ENCODE measurements at regions not wholly inside any gene's neighbourhood (a gene's known extent, or its start where the extent isn't known, plus 50 kb on each side); places are given as distances from the start of the nearest gene placed in this dataset.

DNA sequence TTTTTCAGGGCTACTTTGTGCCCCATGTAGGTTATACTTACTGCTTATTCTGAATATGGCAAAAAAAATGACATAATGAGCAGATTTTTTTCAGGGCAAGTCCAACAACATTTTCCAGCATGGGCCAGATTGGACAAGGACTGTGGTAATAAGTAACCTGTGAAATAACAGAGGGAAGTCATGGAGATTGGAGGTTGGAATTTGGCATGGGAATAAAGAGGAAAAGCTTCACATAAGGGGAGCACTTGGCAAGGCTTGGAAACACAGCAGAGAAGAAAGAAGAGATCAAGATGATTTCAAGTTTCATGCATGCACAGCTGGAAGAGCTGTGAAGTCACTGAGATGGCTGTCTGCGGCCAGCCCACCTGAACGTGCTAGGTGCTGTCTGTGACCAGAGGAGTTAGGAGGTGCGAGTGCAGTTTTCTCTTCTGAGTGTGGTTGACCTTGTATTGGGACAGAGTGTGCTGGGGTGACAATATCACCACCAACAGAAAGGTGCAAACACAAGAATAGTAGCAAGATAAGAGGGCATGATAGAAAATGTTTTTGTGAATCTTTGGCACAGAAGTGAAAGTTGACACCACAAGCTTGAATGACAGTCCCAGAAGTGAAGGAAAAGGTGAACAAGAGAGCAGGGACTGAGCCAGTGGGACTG is 71.1 kb upstream of the DSC1 start:
- no peaks in the 10 kb centered on the region for H3K36me3 ChIP-seq (ENCODE audit: low read depth, low read length)
- no TSS peak for BruUV-seq (replicated peaks)
- no peaks in the 10 kb centered on the region for H3F3A ChIP-seq (ENCODE audit: low read length, unreplicated experiment)
- no peak overlapping the region for H2AFZ ChIP-seq (ENCODE audit: low read length)
- no peak overlapping the region for H3K4me2 ChIP-seq (ENCODE audit: low read length)
- H3K79me2 ChIP-seq (ENCODE audit: low read length): no peaks in the 10 kb centered on the region
- H3K4me1 ChIP-seq (ENCODE audit: insufficient read depth, low read length): peaks cover 17% of the 10 kb centered on the region
- H3K9me3 ChIP-seq (ENCODE audit: low read length): no peaks in the 10 kb centered on the region
- intact Hi-C loops (cut with micrococcal nuclease): no loop called here
- no peak for DNase-seq
- TF ChIP-seq CTCF (conservative IDR thresholded peaks at IDR 0.05; ENCODE audit: low read depth, low read length) (no peak), EZH2 (IDR thresholded peaks at IDR 0.05; ENCODE audit: low read length, unreplicated experiment) (no peak), EZH2phosphoT487 (IDR thresholded peaks at IDR 0.05; ENCODE audit: borderline replicate concordance, low read length) (no peak)
- no peak overlapping the region for H3K4me3 ChIP-seq (ENCODE audit: low read length)
- no peak overlapping the region for H3K27ac ChIP-seq (ENCODE audit: low read length)
- CTCF ChIA-PET: no interaction called here
- no peak for ATAC-seq
- no peaks in the 10 kb centered on the region for H3K27me3 ChIP-seq (ENCODE audit: low read length)
- POLR2A ChIA-PET (ENCODE audit: unreplicated experiment): no interaction called here
- H4K20me1 ChIP-seq (ENCODE audit: low read length): no peaks in the 10 kb centered on the region
- no peak overlapping the region for H3K9ac ChIP-seq (ENCODE audit: low read length)
- H3K9me2 ChIP-seq (replicated peaks; ENCODE audit: low read length): no peaks in the 10 kb centered on the region

- H3K4me3 ChIP-seq (ENCODE audit: low read length): no peak overlapping the region
- no peaks in the 10 kb centered on the region for H3K27me3 ChIP-seq (ENCODE audit: low read length)
- no peaks in the 10 kb centered on the region for H4K20me1 ChIP-seq (ENCODE audit: low read length)
- intact Hi-C loops (cut with micrococcal nuclease): no loop called here
- ATAC-seq (no peak), DNase-seq (no peak)
- no TSS peak for BruUV-seq (replicated peaks)
- H3K4me2 ChIP-seq (ENCODE audit: low read length): no peak overlapping the region
- no peak overlapping the region for H3K27ac ChIP-seq (ENCODE audit: low read length)
- no peaks in the 10 kb centered on the region for H3K9me2 ChIP-seq (replicated peaks; ENCODE audit: low read length)
- H3K4me1 ChIP-seq (ENCODE audit: insufficient read depth, low read length): peaks cover 7% of the 10 kb centered on the region; the same call in 1 of the 2 replicates
- POLR2A ChIA-PET (ENCODE audit: unreplicated experiment): no interaction called here
- no peaks in the 10 kb centered on the region for H3K79me2 ChIP-seq (ENCODE audit: low read length)
- no peaks in the 10 kb centered on the region for H3K9me3 ChIP-seq (ENCODE audit: low read length)
- H3K9ac ChIP-seq (ENCODE audit: low read length): no peak overlapping the region
- no peaks in the 10 kb centered on the region for H3K36me3 ChIP-seq (ENCODE audit: low read depth, low read length)
- TF ChIP-seq EZH2phosphoT487 (IDR thresholded peaks at IDR 0.05; ENCODE audit: borderline replicate concordance, low read length) (no peak), EZH2 (IDR thresholded peaks at IDR 0.05; ENCODE audit: low read length, unreplicated experiment) (no peak), CTCF (conservative IDR thresholded peaks at IDR 0.05; ENCODE audit: low read depth, low read length) (no peak)
- H2AFZ ChIP-seq (ENCODE audit: low read length): no peak overlapping the region
- CTCF ChIA-PET: no interaction called here
- no peaks in the 10 kb centered on the region for H3F3A ChIP-seq (ENCODE audit: low read length, unreplicated experiment)
Measured at GRCh38 chr18:31235856-31236255, 73.2 kb upstream of the DSC1 start.

GRCh38 chr18:31237142-31237541 is 74.5 kb upstream of the DSC1 start:
- ChIA-PET CTCF (no interaction called here), POLR2A (ENCODE audit: unreplicated experiment) (no interaction called here)
- Histone ChIP-seq H3K9me2 (replicated peaks; ENCODE audit: low read length) (no peaks in the 10 kb centered on the region), H3K36me3 (ENCODE audit: low read depth, low read length) (no peaks in the 10 kb centered on the region), H3K4me1 (ENCODE audit: insufficient read depth, low read length) (peaks cover 14% of the 10 kb centered on the region), H3F3A (ENCODE audit: low read length, unreplicated experiment) (no peaks in the 10 kb centered on the region), H3K79me2 (ENCODE audit: low read length) (no peaks in the 10 kb centered on the region), H3K9me3 (ENCODE audit: low read length) (no peaks in the 10 kb centered on the region), H3K27ac (ENCODE audit: low read length) (no peak overlapping the region), H3K4me3 (ENCODE audit: low read length) (no peak overlapping the region), H4K20me1 (ENCODE audit: low read length) (no peaks in the 10 kb centered on the region), H3K27me3 (ENCODE audit: low read length) (no peaks in the 10 kb centered on the region), H3K9ac (ENCODE audit: low read length) (no peak overlapping the region), H2AFZ (ENCODE audit: low read length) (no peak overlapping the region), H3K4me2 (ENCODE audit: low read length) (no peak overlapping the region)
- no TSS peak for BruUV-seq (replicated peaks)
- ATAC-seq (no peak), DNase-seq (no peak)
- TF ChIP-seq CTCF (conservative IDR thresholded peaks at IDR 0.05; ENCODE audit: low read depth, low read length) (no peak), EZH2 (IDR thresholded peaks at IDR 0.05; ENCODE audit: low read length, unreplicated experiment) (no peak), EZH2phosphoT487 (IDR thresholded peaks at IDR 0.05; ENCODE audit: borderline replicate concordance, low read length) (no peak)
- intact Hi-C loops (cut with micrococcal nuclease): no loop called here
